HEK293T (cell line): ENCODE measurements at regions not wholly inside any gene's neighbourhood (a gene's known extent, or its start where the extent isn't known, plus 50 kb on each side); places are given as distances from the start of the nearest gene placed in this dataset.

Source experiments
- ARNT ChIP-seq: fragments of 450-650 bp; IDR thresholded peaks from 2 replicates; pipeline ENCODE4 v1.6.1; 2017; ENCODE audit warnings: mild to moderate bottlenecking
- BHLHE40 ChIP-seq: fragments of 450-650 bp; IDR thresholded peaks from 2 replicates; pipeline ENCODE4 v1.6.1; 2016; ENCODE audit warnings: mild to moderate bottlenecking, moderate library complexity, borderline replicate concordance
- CTBP1 ChIP-seq: fragments of 450-650 bp; IDR thresholded peaks from 2 replicates; pipeline ENCODE4 v1.6.1; 2016; ENCODE audit warnings: borderline replicate concordance
- FOXA1 ChIP-seq: fragments of 450-650 bp; IDR thresholded peaks from 2 replicates; pipeline ENCODE4 v1.6.1; 2016; ENCODE audit warnings: mild to moderate bottlenecking
- FOXM1 ChIP-seq: fragments of 450-650 bp; IDR thresholded peaks from 2 replicates; pipeline ENCODE4 v1.6.1; 2017; ENCODE audit warnings: mild to moderate bottlenecking, borderline replicate concordance
- NFRKB ChIP-seq: fragments of 450-650 bp; IDR thresholded peaks from 2 replicates; pipeline ENCODE4 v1.6.1; 2016; ENCODE audit warnings: mild to moderate bottlenecking, moderate library complexity
- SP1 ChIP-seq: fragments of 450-650 bp; IDR thresholded peaks from 2 replicates; pipeline ENCODE4 v1.6.1; 2017
- SUZ12 ChIP-seq: fragments of 450-650 bp; IDR thresholded peaks from 2 replicates; pipeline ENCODE4 v1.6.1; 2016; ENCODE audit warnings: mild to moderate bottlenecking
- TARDBP ChIP-seq: fragments of 450-650 bp; IDR thresholded peaks from 2 replicates; pipeline ENCODE4 v1.6.1; 2016

DNA sequence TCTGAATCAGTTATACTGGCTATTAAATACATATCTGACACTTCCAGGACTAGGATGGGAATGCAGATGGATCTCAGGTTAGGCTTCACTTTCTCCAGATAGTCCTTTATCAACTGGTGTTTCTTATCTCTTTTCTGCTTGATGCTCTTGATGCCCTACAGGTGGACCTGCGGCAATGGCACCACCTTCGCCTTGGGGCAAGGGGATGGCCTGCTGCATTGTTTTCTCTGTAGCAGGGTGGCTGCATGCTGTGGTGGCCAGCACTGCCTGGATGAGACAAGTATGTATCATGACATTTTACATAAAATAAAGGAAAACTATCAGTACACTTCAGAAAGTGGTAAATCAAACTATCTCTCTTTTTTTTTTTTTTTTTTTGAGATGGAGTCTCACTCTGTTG lies 217.7 kb upstream of the ZP4 start:
- TF ChIP-seq NFRKB (no peak), BHLHE40 (no peak), FOXM1 (no peak), TARDBP (no peak), CTBP1 (no peak), ARNT (no peak), SP1 (no peak), SUZ12 (no peak), FOXA1 (no peak)
